Germinal center (tissue), 1 donor: ENCODE measurements at regions not wholly inside any gene's neighbourhood (a gene's known extent, or its start where the extent isn't known, plus 50 kb on each side); places are given as distances from the start of the nearest gene placed in this dataset.

Experiments
- DNase-seq: peaks from one replicate; pipeline ENCODE4 v3.0.0; 2012; ENCODE audit warnings: mixed read lengths, low spot score

- no peak for DNase-seq
Measured at GRCh38 chr5:175035882-175036533, 311.6 kb downstream of the MSX2 start.

- no peak for DNase-seq
Measured at GRCh38 chr5:175034924-175035323, 310.5 kb downstream of the MSX2 start.

- no peak for DNase-seq
Measured at GRCh38 chr5:175032741-175033151, 308.4 kb downstream of the MSX2 start.

- DNase-seq, result no peak
Measured at GRCh38 chr5:175032013-175032412, 307.6 kb downstream of the MSX2 start.

- no peak for DNase-seq
Measured at GRCh38 chr5:175027390-175027789, 303.0 kb downstream of the MSX2 start.

GRCh38 chr5:175025077-175025476 lies 300.7 kb downstream of the MSX2 start:
- DNase-seq, result no peak

- no peak for DNase-seq
Measured at GRCh38 chr5:175021841-175022625, 297.7 kb downstream of the MSX2 start.

- no peak for DNase-seq
Measured at GRCh38 chr5:175021321-175021720, 296.9 kb downstream of the MSX2 start.

- DNase-seq, result no peak
Measured at GRCh38 chr5:175015028-175015685, 290.8 kb downstream of the MSX2 start.

GRCh38 chr5:175013251-175013650 lies 288.9 kb downstream of the MSX2 start:
- DNase-seq, result no peak

- no peak for DNase-seq
Measured at GRCh38 chr5:175012267-175012666, 287.9 kb downstream of the MSX2 start.

GRCh38 chr5:175003531-175003930 lies 279.1 kb downstream of the MSX2 start:
- no peak for DNase-seq

GRCh38 chr5:175001876-175002645 lies 277.7 kb downstream of the MSX2 start:
- no peak for DNase-seq

GRCh38 chr5:175001311-175001710 lies 276.9 kb downstream of the MSX2 start:
- DNase-seq, result no peak

GRCh38 chr5:174999581-174999980 lies 275.2 kb downstream of the MSX2 start:
- DNase-seq, result no peak

- no peak for DNase-seq
Measured at GRCh38 chr5:174998131-174998730, 273.8 kb downstream of the MSX2 start.

GRCh38 chr5:174997688-174998087 lies 273.3 kb downstream of the MSX2 start:
- no peak for DNase-seq

- DNase-seq, result no peak
Measured at GRCh38 chr5:174996941-174997340, 272.6 kb downstream of the MSX2 start.

- DNase-seq, result no peak
Measured at GRCh38 chr5:174995827-174996226, 271.4 kb downstream of the MSX2 start.

GRCh38 chr5:174991847-174992246 lies 267.5 kb downstream of the MSX2 start:
- no peak for DNase-seq

- no peak for DNase-seq
Measured at GRCh38 chr5:174990909-174991308, 266.5 kb downstream of the MSX2 start.

GRCh38 chr5:174987443-174988012 lies 263.1 kb downstream of the MSX2 start:
- no peak for DNase-seq
